ENCODE measurements at regions not wholly inside any gene's neighbourhood (a gene's known extent, or its start where the extent isn't known, plus 50 kb on each side); places are given as distances from the start of the nearest gene placed in this dataset.
"Not testable (repeated sequence)": the region's sequence is repeated elsewhere in the genome, so short reads cannot be mapped to it uniquely, and the experiment has no call there.

GRCh38 chr3:144852999-144853398 lies 881.4 kb downstream of the DIPK2A start:
- Histone ChIP-seq H3K27ac (no peak overlapping the region), H3K4me3 (no peak overlapping the region), H3K27me3 (no peaks in the 10 kb centered on the region), H3K36me3 (ENCODE audit: low read depth, missing control alignments) (no peaks in the 10 kb centered on the region), H3K9me3 (no peaks in the 10 kb centered on the region), H3K4me1 (no peaks in the 10 kb centered on the region)
- intact Hi-C loops (cut with DNase I; ENCODE audit: low total_unique reads): no loop called here
- TF ChIP-seq POLR2A (IDR thresholded peaks at IDR 0.05): no peak
- DNase-seq: no peak

- intact Hi-C loops (cut with DNase I; ENCODE audit: low total_unique reads); H3K4me1 ChIP-seq; H3K27me3 ChIP-seq; H3K27ac ChIP-seq; DNase-seq; H3K9me3 ChIP-seq; H3K36me3 ChIP-seq (ENCODE audit: low read depth, missing control alignments); H3K4me3 ChIP-seq: not testable (repeated sequence)
- WGBS, 2 donors: 80 to 89% methylated on average over 9 of the region's 9 CpGs
Observed at GRCh38 chr3:144854020-144854419, 882.4 kb downstream of the DIPK2A start.

- Histone ChIP-seq H3K36me3 (ENCODE audit: low read depth, missing control alignments) (no peaks in the 10 kb centered on the region), H3K9me3 (no peaks in the 10 kb centered on the region), H3K27me3 (no peaks in the 10 kb centered on the region), H3K4me1 (no peaks in the 10 kb centered on the region), H3K27ac (no peak overlapping the region), H3K4me3 (no peak overlapping the region)
- TF ChIP-seq CTCF (IDR thresholded peaks at IDR 0.05) (no peak), POLR2A (IDR thresholded peaks at IDR 0.05) (no peak)
- WGBS, 2 donors: 83 to 92% methylated on average over 3 of the region's 3 CpGs
- intact Hi-C loops (cut with DNase I; ENCODE audit: low total_unique reads): no loop called here
- DNase-seq: no peak
Observed at GRCh38 chr3:144859161-144859560, 887.5 kb downstream of the DIPK2A start.

- H3K9me3 ChIP-seq: no peaks in the 10 kb centered on the region
- H3K36me3 ChIP-seq (ENCODE audit: low read depth, missing control alignments): no peaks in the 10 kb centered on the region
- TF ChIP-seq CTCF (IDR thresholded peaks at IDR 0.05) (no peak), POLR2A (IDR thresholded peaks at IDR 0.05) (no peak)
- no peaks in the 10 kb centered on the region for H3K27me3 ChIP-seq
- H3K4me3 ChIP-seq: no peak overlapping the region
- WGBS, 2 donors: 70 to 77% methylated on average over 2 of the region's 2 CpGs
- DNase-seq: no peak
- intact Hi-C loops (cut with DNase I; ENCODE audit: low total_unique reads): no loop called here
- no peaks in the 10 kb centered on the region for H3K4me1 ChIP-seq
- no peak overlapping the region for H3K27ac ChIP-seq
Observed at GRCh38 chr3:144864646-144865045, 893.0 kb downstream of the DIPK2A start.

- Histone ChIP-seq H3K9me3 (no peaks in the 10 kb centered on the region), H3K27ac (no peak overlapping the region), H3K4me3 (no peak overlapping the region), H3K36me3 (ENCODE audit: low read depth, missing control alignments) (no peaks in the 10 kb centered on the region), H3K4me1 (no peaks in the 10 kb centered on the region), H3K27me3 (no peaks in the 10 kb centered on the region)
- TF ChIP-seq POLR2A (IDR thresholded peaks at IDR 0.05) (no peak), CTCF (IDR thresholded peaks at IDR 0.05) (no peak)
- intact Hi-C loops (cut with DNase I; ENCODE audit: low total_unique reads): no loop called here
- DNase-seq: no peak
Observed at GRCh38 chr3:144865948-144866347, 894.3 kb downstream of the DIPK2A start.

GRCh38 chr3:144866476-144866875 lies 894.9 kb downstream of the DIPK2A start:
- no peak for DNase-seq
- no peak overlapping the region for H3K27ac ChIP-seq
- no peaks in the 10 kb centered on the region for H3K4me1 ChIP-seq
- H3K4me3 ChIP-seq: no peak overlapping the region
- WGBS, 2 donors: 69 to 79% methylated on average over 2 of the region's 2 CpGs
- H3K36me3 ChIP-seq (ENCODE audit: low read depth, missing control alignments): no peaks in the 10 kb centered on the region
- TF ChIP-seq POLR2A (IDR thresholded peaks at IDR 0.05) (no peak), CTCF (IDR thresholded peaks at IDR 0.05) (no peak)
- no peaks in the 10 kb centered on the region for H3K9me3 ChIP-seq
- no peaks in the 10 kb centered on the region for H3K27me3 ChIP-seq
- intact Hi-C loops (cut with DNase I; ENCODE audit: low total_unique reads): no loop called here
